ENCODE measurements at regions not wholly inside any gene's neighbourhood (a gene's known extent, or its start where the extent isn't known, plus 50 kb on each side); places are given as distances from the start of the nearest gene placed in this dataset.
A peak's percentile ranks its signal among the peaks of the same experiment; 100 is the strongest.

GRCh38 chr20:9916761-9917160 lies 77.9 kb upstream of the PAK5 start (continued):
- no peak for TF ChIP-seq ZNF462 (CRISPR knock-in tag; IDR thresholded peaks at IDR 0.05)
- no peak for TF ChIP-seq CREB1 (CRISPR knock-in tag; IDR thresholded peaks at IDR 0.05; ENCODE audit: low read depth)
- no peak for TF ChIP-seq ETS1 (IDR thresholded peaks at IDR 0.05)

GRCh38 chr20:9912858-9913434 lies 74.1 kb upstream of the PAK5 start:
- DNase-seq (ENCODE audit: low spot score) (peak; percentile 64), ATAC-seq (no peak)
- no peaks in the 10 kb centered on the region for H3K27me3 ChIP-seq (ENCODE audit: insufficient read depth)
- H3K4me3 ChIP-seq: no peak overlapping the region
- no peak overlapping the region for H3K4me2 ChIP-seq
- no peaks in the 10 kb centered on the region for H4K20me1 ChIP-seq (replicated peaks; ENCODE audit: insufficient read depth)
- no peak overlapping the region for H2AFZ ChIP-seq
- no peaks in the 10 kb centered on the region for H3K4me1 ChIP-seq (ENCODE audit: insufficient read depth)
- H3K27ac ChIP-seq (ENCODE audit: low read depth): no peak overlapping the region
- H3K36me3 Mint-ChIP-seq (ENCODE audit: low read depth): no peaks in the 10 kb centered on the region
- H3F3A ChIP-seq (replicated peaks; ENCODE audit: low read depth): no peaks in the 10 kb centered on the region
- no peaks in the 10 kb centered on the region for H3K9me2 ChIP-seq (ENCODE audit: insufficient read depth)
- H3K27ac Mint-ChIP-seq: no peak overlapping the region
- H3K9me3 Mint-ChIP-seq: no peaks in the 10 kb centered on the region
- no peaks in the 10 kb centered on the region for H3K79me2 ChIP-seq (replicated peaks; ENCODE audit: insufficient read depth)
- H3K4me3 Mint-ChIP-seq: no peak overlapping the region
- H3K27me3 Mint-ChIP-seq (ENCODE audit: insufficient read depth, low read depth, poor library complexity): no peaks in the 10 kb centered on the region
- no peaks in the 10 kb centered on the region for H3K4me1 Mint-ChIP-seq
- H3K36me3 ChIP-seq (ENCODE audit: insufficient read depth): no peaks in the 10 kb centered on the region
- TF ChIP-seq EZH2 (IDR thresholded peaks at IDR 0.05; ENCODE audit: low read depth, unreplicated experiment) (no peak), CTCF (conservative IDR thresholded peaks at IDR 0.05; ENCODE audit: low read depth in 2 of 2) (peak; percentile 78 to 98), ZNF462 (CRISPR knock-in tag; IDR thresholded peaks at IDR 0.05) (no peak)
